CD1c-positive myeloid dendritic cell (primary cell): ENCODE measurements at regions not wholly inside any gene's neighbourhood (a gene's known extent, or its start where the extent isn't known, plus 50 kb on each side); places are given as distances from the start of the nearest gene placed in this dataset.

Experiments
- DNase-seq: peaks from one replicate; pipeline ENCODE4 v3.0.0-alpha.2; 2016; ENCODE audit errors: extremely low spot score

GRCh38 chr11:81424822-81425221 is 1308.8 kb downstream of the FAM181B start:
- DNase-seq = no peak

- DNase-seq = no peak
Observed at GRCh38 chr11:81422402-81422801, 1311.3 kb downstream of the FAM181B start.

DNA sequence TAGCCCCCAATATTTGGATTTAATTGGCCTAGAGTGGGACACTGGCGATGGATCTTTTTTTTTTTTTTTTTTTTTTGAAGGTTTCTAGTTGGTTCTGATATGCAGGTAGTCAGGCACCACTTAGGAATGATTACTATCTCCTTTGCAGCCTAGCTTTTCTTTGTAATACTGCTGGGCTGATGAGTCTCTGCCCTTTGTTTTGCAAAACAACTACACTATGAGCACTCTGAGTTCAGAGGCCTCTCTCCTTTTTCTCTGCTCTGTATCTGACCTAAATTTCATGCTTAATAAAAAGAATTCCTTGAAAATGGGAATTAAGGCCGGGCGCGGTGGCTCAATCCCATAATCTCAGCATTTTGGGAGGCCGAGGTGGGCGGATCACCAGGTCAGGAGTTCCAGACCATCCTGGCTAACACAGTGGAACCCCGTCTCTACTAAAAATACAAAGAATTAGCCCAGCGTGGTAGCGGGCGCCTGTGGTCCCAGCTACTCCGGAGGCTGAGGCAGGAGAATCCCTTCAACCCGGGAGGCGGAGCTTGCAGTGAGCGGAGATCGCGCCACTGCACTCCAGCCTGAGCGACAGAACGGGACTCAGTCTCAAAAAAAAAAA is 1312.3 kb downstream of the FAM181B start:
- DNase-seq = no peak

DNA sequence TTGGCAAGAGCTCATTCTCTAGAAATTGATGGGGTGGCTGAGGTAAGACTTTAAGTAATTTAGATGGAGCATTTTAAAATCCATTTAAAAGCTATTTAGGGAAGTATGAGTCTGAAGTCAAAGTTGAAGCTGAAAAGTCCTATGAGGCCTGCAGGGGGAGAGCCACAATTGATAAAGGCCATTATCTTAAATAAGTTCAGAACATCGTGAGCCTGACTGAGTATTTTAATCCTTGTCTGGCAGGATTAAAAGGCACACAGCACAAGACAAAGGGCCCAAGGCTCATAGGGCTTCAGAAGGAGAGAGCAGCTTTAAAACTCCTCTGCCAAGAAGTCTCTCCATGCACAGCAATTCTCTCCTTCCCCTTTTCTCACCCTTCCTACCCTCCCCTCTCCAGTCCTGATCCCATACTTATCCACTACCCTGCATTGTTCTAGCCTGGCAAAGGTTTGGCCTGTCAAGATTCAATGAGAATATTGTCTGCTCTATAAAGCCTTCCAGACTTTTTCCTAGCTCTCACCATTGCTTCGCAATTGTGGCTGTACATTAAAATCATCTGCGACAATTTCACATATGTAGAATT is 1312.9 kb downstream of the FAM181B start:
- DNase-seq = no peak

- no peak for DNase-seq
Observed at GRCh38 chr11:81397316-81397715, 1336.3 kb downstream of the FAM181B start.

DNA sequence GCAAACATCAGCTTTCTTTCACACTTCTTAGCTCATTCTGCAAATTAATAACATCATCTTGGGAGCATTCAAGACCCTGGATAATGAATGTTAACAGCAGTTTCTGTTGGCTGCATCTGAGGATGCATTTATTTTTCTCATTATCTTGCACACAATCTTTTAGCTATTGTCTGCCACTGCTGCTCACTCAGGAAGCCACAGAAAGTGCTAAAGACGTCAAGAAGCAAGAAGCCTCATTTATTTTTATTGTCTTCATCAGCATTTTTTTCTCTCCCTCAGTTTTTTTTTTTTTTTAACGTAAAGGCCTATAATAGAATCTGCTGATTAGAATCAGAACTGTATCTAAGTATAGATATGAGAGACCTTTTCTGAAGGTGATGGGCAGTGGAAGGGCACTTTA is 1339.4 kb downstream of the FAM181B start:
- no peak for DNase-seq

GRCh38 chr11:81388326-81388725 is 1345.3 kb downstream of the FAM181B start:
- DNase-seq = no peak

- no peak for DNase-seq
Observed at GRCh38 chr11:81380395-81380794, 1353.3 kb downstream of the FAM181B start.

- no peak for DNase-seq
Observed at GRCh38 chr11:81377418-81377817, 1356.2 kb downstream of the FAM181B start.

GRCh38 chr11:81373986-81374385 is 1359.7 kb downstream of the FAM181B start:
- DNase-seq = no peak

DNA sequence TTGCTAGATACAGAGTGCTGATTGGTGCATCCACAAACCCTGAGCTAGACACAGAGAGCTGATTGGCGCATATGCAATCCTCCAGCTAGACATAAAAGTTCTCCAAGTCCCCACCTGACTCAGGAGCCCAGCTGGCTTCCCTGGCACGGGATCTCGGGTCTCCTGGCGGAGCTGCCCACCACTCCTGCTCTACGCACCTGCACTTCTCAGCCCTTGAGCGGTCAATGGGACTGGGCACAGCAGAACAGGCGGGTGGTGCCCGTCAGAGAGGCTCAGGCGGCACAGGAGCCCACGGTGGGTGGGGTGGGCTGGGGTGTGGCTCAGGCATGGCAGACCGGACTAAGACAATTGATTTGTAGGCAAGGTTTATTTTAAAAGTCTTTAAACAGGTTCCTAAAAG is 1365.5 kb downstream of the FAM181B start:
- DNase-seq = no peak

- no peak for DNase-seq
Observed at GRCh38 chr11:81365496-81365895, 1368.2 kb downstream of the FAM181B start.

- DNase-seq = no peak
Observed at GRCh38 chr11:81359476-81359875, 1374.2 kb downstream of the FAM181B start.

GRCh38 chr11:81345609-81346008 is 1388.1 kb downstream of the FAM181B start:
- DNase-seq = no peak

DNA sequence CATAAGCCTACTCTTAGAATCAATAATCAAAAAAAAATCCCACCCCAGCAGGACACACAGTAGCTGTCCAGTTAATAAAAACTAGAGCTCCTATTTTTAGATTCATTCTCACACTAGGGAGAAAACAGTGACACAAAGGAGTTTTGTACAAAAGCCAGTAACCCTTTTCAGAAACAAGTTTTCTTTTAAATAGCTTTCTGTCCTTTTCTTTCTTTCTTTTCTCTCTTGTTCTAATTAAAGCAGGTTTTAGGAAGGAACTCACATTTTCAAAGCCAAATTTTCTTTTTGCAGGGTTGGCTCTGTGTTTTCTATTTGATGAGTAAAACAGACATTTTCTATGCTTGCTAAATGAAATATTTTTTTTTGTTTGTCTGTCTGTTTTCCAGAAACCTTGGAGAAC is 1390.7 kb downstream of the FAM181B start:
- no peak for DNase-seq

GRCh38 chr11:81340225-81340624 is 1393.4 kb downstream of the FAM181B start:
- DNase-seq = no peak

DNA sequence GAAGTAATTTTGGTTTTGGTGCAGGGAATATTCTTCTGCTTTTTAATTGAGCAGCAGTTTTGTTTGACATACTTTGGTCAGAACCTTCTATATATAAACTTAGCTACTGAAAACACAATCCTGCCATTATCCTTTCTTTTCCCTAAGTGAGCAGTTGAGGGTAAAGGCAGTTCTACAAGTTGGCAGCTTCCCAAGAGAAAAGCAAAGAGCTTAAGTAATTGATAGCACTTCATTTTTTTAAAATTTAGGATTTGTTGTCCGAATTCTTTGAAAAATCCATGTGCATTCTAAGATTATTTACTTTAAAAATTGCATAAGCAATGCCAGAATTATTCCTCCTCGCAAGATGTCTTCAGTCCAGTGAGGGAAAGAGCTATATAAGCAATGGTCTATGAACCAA is 1394.1 kb downstream of the FAM181B start:
- no peak for DNase-seq

- DNase-seq = no peak
Observed at GRCh38 chr11:81337756-81338155, 1395.9 kb downstream of the FAM181B start.

DNA sequence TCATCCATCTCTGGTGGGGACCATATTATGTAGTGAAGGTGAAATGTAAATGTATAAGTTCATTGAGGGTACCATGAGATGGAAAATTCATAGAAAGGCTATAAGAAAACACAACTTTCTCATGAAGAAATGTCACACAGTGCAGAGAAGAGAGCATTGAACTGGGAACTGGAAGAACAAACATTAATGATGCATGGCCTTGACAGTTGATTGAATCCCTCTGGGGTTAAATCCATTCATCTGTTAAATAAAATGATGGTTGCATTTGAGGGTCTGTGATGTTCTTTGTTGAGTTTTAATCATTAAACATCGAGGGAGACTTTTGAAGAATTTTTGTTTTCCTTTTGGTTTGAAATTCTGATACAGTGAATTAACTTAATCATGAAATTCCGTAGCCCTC is 1401.4 kb downstream of the FAM181B start:
- DNase-seq = no peak

- no peak for DNase-seq
Observed at GRCh38 chr11:81331611-81332235, 1401.9 kb downstream of the FAM181B start.

- no peak for DNase-seq
Observed at GRCh38 chr11:81331088-81331487, 1402.6 kb downstream of the FAM181B start.

DNA sequence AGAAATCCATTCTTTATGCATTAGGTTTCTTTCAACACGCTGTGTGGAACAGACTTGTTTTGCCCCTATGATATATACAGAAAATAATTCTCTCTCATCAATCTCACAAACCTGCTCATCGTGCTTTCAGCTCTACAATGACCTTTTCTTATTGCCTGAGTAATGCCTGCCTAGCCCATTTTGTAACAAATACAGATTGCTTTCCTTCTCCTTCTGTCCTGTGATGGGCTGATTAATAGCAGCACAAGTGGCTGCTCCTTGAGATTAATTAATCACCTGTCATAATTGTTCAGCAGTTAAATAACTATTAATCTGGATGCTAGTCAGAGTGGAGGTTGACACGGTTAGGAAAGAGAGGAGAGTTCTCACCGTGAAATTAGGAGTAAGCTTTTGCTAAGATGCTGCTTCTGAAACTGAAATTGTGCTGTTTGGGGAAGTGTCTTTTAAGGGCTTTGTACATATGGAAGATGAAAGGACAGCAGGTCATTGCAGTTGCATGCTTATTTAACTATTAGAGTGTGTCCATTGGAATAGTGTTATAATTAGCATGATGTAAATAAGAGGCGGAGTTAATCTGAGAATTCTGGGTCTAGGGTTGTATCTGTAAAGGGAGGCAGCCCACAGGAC is 1430.5 kb downstream of the FAM181B start:
- no peak for DNase-seq

DNA sequence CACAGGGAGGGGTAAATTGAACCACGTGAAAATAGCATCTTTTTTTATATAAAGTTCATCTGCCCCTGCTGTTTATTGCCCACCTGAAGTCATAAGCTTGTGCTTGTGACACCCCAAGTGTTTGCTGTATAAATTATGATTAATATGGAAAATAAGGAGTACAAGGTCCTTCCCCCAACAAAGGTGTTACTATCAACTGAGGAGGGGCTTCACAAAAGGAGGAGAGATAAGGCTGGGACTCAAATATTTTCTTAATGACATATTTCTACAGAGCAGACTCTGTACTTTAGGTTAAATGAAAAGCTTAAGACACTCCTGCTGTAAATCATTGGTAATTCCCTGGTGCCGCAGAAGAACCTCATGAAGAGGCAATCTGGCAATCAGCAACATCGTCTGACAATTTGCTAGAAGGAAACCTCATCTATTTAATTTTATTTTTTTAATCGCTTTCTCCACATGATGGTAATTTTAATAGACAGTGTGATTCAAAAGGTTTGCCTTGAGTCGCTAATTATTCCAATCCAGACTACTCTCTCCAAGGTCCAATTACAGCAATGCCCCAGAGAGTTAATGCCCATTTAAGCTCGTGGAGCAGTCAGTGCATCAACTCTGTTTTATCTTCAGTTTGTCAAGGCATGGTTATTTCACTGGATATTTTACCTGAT is 1432.4 kb downstream of the FAM181B start:
- DNase-seq = no peak
